SK-N-SH treated with all-trans-retinoic acid at 6 μM for 48 hours (cell line): ENCODE measurements at regions not wholly inside any gene's neighbourhood (a gene's known extent, or its start where the extent isn't known, plus 50 kb on each side); places are given as distances from the start of the nearest gene placed in this dataset.

ENCODE experiments used
- ATAC-seq: fragments of 200-7000 bp; cut with Tn5 transposase; 3 replicates; pipeline ENCODE4 v1.9.1; 2020; ENCODE audit warnings: mild to moderate bottlenecking, moderate library complexity
- ARNTL ChIP-seq: fragments of 450-650 bp; formaldehyde crosslinking; IDR thresholded peaks from 2 replicates; pipeline ENCODE4 v1.5.0; 2020; ENCODE audit warnings: low read depth, mild to moderate bottlenecking, moderate library complexity, borderline replicate concordance
- BACH2 ChIP-seq: fragments of 250-450 bp; sonication (Bioruptor Pico); IDR thresholded peaks from 2 replicates; pipeline ENCODE4 v1.9.0; 2021; ENCODE audit warnings: mild to moderate bottlenecking, borderline replicate concordance
- CSDC2 ChIP-seq: fragments of 250-450 bp; sonication (Bioruptor Pico); IDR thresholded peaks from 2 replicates; pipeline ENCODE4 v1.5.0; 2020; ENCODE audit warnings: mild to moderate bottlenecking, moderate library complexity
- ESRRG ChIP-seq: fragments of 250-450 bp; sonication (Bioruptor Pico); IDR thresholded peaks from 2 replicates; pipeline ENCODE4 v1.6.1; 2021; ENCODE audit warnings: mild to moderate bottlenecking
- GLIS3 ChIP-seq: fragments of 250-450 bp; sonication (Bioruptor Pico); IDR thresholded peaks from 2 replicates; pipeline ENCODE4 v1.5.0; 2020; ENCODE audit warnings: mild to moderate bottlenecking, moderate library complexity
- ISL1 ChIP-seq: fragments of 250-450 bp; sonication (Bioruptor Pico); IDR thresholded peaks from 2 replicates; pipeline ENCODE4 v2.1.2; 2022; ENCODE audit warnings: mild to moderate bottlenecking, moderate library complexity
- OSR1 ChIP-seq: fragments of 250-450 bp; sonication (Bioruptor Pico); IDR thresholded peaks from 2 replicates; pipeline ENCODE4 v1.8.0; 2022; ENCODE audit warnings: moderate library complexity, mild to moderate bottlenecking, inconsistent platforms
- PPARA ChIP-seq: fragments of 250-450 bp; sonication (Bioruptor Pico); IDR thresholded peaks from 2 replicates; pipeline ENCODE4 v1.5.0; 2020; ENCODE audit warnings: mild to moderate bottlenecking, borderline replicate concordance
- RARB ChIP-seq: fragments of 250-450 bp; sonication (Bioruptor Pico); IDR thresholded peaks from 2 replicates; pipeline ENCODE4 v1.8.0; 2021; ENCODE audit warnings: mild to moderate bottlenecking, moderate library complexity
- SNAI2 ChIP-seq: fragments of 250-450 bp; sonication (Bioruptor Pico); IDR thresholded peaks from 2 replicates; pipeline ENCODE4 v1.5.0; 2020; ENCODE audit warnings: mild to moderate bottlenecking, moderate library complexity
- TOX ChIP-seq: fragments of 250-450 bp; sonication (Bioruptor Pico); IDR thresholded peaks from 2 replicates; pipeline ENCODE4 v1.8.0; 2021; ENCODE audit warnings: mild to moderate bottlenecking, moderate library complexity, borderline replicate concordance
- ZC3H10 ChIP-seq: fragments of 250-450 bp; sonication (Bioruptor Pico); IDR thresholded peaks from 2 replicates; pipeline ENCODE4 v1.5.1; 2021; ENCODE audit warnings: mild to moderate bottlenecking, moderate library complexity
- ZFP3 ChIP-seq: fragments of 250-450 bp; sonication (Bioruptor Pico); IDR thresholded peaks from 2 replicates; pipeline ENCODE4 v1.5.0; 2020; ENCODE audit warnings: mild to moderate bottlenecking, moderate library complexity
- ZFP30 ChIP-seq: fragments of 450-650 bp; formaldehyde crosslinking; IDR thresholded peaks from 2 replicates; pipeline ENCODE4 v1.5.0; 2022; ENCODE audit warnings: mild to moderate bottlenecking, moderate library complexity
- ZNF565 ChIP-seq: fragments of 450-650 bp; formaldehyde crosslinking; conservative IDR thresholded peaks from 2 replicates; pipeline ENCODE4 v1.5.0; 2020; ENCODE audit warnings: low read depth, mild to moderate bottlenecking, moderate library complexity
- ZNF70 ChIP-seq: fragments of 450-650 bp; formaldehyde crosslinking; IDR thresholded peaks from 2 replicates; pipeline ENCODE4 v1.5.0; 2020; ENCODE audit warnings: mild to moderate bottlenecking, moderate library complexity
- ZNF8 ChIP-seq: fragments of 450-650 bp; formaldehyde crosslinking; IDR thresholded peaks from 2 replicates; pipeline ENCODE4 v1.5.0; 2020; ENCODE audit warnings: mild to moderate bottlenecking, moderate library complexity
- TF ChIP-seq, protein P1 (sequence below): fragments of 250-450 bp; sonication (Bioruptor Pico); IDR thresholded peaks from 2 replicates; pipeline ENCODE4 v1.5.1; 2020; ENCODE audit warnings: low read depth, mild to moderate bottlenecking, moderate library complexity
- TF ChIP-seq, protein P2 (sequence below): fragments of 250-450 bp; sonication (Bioruptor Pico); IDR thresholded peaks from 2 replicates; pipeline ENCODE4 v1.8.0; 2021; ENCODE audit warnings: low read depth, mild to moderate bottlenecking, moderate library complexity, borderline replicate concordance
- TF ChIP-seq, protein P3 (sequence below): fragments of 250-450 bp; sonication (Bioruptor Pico); IDR thresholded peaks from 2 replicates; pipeline ENCODE4 v1.8.0; 2020; ENCODE audit warnings: mild to moderate bottlenecking, moderate library complexity, borderline replicate concordance
- TF ChIP-seq, protein P4 (sequence below): fragments of 250-450 bp; sonication (Bioruptor Pico); IDR thresholded peaks from 2 replicates; pipeline ENCODE4 v1.5.0; 2020; ENCODE audit warnings: mild to moderate bottlenecking, moderate library complexity
- TF ChIP-seq, protein P5 (sequence below): fragments of 250-450 bp; sonication (Bioruptor Pico); IDR thresholded peaks from 2 replicates; pipeline ENCODE4 v1.5.1; 2021; ENCODE audit warnings: mild to moderate bottlenecking, moderate library complexity

DNA sequence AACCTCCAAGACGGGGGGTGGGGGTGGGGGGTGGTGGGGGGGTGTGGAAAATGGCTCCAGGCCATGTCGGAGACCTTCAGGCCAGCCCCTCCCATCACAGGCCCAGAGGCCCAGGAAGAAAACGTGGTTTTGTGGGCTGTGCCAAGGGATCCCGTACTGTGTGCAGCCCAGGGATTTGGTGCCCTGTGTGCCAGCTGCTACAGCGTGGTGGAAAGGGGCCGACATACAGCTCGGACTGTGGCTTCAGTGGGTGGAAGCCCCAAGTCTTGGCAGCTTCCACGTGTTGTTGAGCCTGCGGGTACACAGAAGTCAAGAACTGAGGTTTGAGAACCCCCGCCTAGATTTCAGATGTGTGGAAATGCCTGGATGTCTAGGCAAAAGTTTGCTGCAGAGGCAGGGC, 259.7 kb downstream of the HGF start:
- ATAC-seq = no peak
- TF ChIP-seq ZNF70 (CRISPR knock-in tag) = no peak
- no peak for TF ChIP-seq ZNF565 (CRISPR knock-in tag)

DNA sequence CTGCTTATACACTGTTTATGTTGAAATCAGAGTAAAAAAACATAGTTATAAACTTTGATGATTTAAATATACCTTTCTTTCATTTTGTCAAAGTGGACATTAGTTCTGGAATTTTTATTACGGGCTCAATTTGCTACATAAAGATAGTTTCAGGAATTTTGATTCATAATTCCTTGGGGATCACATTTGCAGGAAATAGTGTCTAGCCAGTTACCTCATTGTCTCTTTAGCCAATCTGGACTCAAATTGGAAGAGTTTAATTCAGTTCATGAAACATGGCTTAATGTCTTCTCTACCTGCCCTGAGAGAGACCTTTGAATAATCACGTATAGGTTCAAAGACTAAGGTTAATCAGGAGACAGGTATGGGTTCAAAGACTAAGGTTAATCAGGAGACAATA, 262.6 kb downstream of the HGF start:
- TF ChIP-seq, protein P1, sequence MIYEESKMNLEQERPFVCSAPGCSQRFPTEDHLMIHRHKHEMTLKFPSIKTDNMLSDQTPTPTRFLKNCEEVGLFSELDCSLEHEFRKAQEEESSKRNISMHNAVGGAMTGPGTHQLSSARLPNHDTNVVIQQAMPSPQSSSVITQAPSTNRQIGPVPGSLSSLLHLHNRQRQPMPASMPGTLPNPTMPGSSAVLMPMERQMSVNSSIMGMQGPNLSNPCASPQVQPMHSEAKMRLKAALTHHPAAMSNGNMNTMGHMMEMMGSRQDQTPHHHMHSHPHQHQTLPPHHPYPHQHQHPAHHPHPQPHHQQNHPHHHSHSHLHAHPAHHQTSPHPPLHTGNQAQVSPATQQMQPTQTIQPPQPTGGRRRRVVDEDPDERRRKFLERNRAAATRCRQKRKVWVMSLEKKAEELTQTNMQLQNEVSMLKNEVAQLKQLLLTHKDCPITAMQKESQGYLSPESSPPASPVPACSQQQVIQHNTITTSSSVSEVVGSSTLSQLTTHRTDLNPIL (CRISPR knock-in tag) = no peak
- no peak for TF ChIP-seq ZFP3
- TF ChIP-seq ISL1 (CRISPR knock-in tag) = no peak
- no peak for TF ChIP-seq PPARA (CRISPR knock-in tag)
- TF ChIP-seq, protein P2, sequence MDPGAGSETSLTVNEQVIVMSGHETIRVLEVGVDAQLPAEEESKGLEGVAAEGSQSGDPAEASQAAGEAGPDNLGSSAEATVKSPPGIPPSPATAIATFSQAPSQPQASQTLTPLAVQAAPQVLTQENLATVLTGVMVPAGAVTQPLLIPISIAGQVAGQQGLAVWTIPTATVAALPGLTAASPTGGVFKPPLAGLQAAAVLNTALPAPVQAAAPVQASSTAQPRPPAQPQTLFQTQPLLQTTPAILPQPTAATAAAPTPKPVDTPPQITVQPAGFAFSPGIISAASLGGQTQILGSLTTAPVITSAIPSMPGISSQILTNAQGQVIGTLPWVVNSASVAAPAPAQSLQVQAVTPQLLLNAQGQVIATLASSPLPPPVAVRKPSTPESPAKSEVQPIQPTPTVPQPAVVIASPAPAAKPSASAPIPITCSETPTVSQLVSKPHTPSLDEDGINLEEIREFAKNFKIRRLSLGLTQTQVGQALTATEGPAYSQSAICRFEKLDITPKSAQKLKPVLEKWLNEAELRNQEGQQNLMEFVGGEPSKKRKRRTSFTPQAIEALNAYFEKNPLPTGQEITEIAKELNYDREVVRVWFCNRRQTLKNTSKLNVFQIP = no peak
- no peak for TF ChIP-seq RARB
- no peak for TF ChIP-seq GLIS3 (CRISPR knock-in tag)
- TF ChIP-seq BACH2 = no peak
- TF ChIP-seq OSR1 (CRISPR knock-in tag) = no peak
- no peak for TF ChIP-seq ZNF70 (CRISPR knock-in tag)
- TF ChIP-seq TOX = no peak
- no peak for TF ChIP-seq CSDC2
- no peak for TF ChIP-seq ZNF8 (CRISPR knock-in tag)
- TF ChIP-seq ZC3H10 (CRISPR knock-in tag) = no peak
- TF ChIP-seq ARNTL (CRISPR knock-in tag) = no peak
- TF ChIP-seq ESRRG = no peak
- TF ChIP-seq, protein P3, sequence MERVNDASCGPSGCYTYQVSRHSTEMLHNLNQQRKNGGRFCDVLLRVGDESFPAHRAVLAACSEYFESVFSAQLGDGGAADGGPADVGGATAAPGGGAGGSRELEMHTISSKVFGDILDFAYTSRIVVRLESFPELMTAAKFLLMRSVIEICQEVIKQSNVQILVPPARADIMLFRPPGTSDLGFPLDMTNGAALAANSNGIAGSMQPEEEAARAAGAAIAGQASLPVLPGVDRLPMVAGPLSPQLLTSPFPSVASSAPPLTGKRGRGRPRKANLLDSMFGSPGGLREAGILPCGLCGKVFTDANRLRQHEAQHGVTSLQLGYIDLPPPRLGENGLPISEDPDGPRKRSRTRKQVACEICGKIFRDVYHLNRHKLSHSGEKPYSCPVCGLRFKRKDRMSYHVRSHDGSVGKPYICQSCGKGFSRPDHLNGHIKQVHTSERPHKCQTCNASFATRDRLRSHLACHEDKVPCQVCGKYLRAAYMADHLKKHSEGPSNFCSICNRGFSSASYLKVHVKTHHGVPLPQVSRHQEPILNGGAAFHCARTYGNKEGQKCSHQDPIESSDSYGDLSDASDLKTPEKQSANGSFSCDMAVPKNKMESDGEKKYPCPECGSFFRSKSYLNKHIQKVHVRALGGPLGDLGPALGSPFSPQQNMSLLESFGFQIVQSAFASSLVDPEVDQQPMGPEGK (CRISPR knock-in tag) = no peak
- TF ChIP-seq, protein P4, sequence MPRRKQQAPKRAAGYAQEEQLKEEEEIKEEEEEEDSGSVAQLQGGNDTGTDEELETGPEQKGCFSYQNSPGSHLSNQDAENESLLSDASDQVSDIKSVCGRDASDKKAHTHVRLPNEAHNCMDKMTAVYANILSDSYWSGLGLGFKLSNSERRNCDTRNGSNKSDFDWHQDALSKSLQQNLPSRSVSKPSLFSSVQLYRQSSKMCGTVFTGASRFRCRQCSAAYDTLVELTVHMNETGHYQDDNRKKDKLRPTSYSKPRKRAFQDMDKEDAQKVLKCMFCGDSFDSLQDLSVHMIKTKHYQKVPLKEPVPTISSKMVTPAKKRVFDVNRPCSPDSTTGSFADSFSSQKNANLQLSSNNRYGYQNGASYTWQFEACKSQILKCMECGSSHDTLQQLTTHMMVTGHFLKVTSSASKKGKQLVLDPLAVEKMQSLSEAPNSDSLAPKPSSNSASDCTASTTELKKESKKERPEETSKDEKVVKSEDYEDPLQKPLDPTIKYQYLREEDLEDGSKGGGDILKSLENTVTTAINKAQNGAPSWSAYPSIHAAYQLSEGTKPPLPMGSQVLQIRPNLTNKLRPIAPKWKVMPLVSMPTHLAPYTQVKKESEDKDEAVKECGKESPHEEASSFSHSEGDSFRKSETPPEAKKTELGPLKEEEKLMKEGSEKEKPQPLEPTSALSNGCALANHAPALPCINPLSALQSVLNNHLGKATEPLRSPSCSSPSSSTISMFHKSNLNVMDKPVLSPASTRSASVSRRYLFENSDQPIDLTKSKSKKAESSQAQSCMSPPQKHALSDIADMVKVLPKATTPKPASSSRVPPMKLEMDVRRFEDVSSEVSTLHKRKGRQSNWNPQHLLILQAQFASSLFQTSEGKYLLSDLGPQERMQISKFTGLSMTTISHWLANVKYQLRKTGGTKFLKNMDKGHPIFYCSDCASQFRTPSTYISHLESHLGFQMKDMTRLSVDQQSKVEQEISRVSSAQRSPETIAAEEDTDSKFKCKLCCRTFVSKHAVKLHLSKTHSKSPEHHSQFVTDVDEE (CRISPR knock-in tag) = no peak
- no peak for ATAC-seq

DNA sequence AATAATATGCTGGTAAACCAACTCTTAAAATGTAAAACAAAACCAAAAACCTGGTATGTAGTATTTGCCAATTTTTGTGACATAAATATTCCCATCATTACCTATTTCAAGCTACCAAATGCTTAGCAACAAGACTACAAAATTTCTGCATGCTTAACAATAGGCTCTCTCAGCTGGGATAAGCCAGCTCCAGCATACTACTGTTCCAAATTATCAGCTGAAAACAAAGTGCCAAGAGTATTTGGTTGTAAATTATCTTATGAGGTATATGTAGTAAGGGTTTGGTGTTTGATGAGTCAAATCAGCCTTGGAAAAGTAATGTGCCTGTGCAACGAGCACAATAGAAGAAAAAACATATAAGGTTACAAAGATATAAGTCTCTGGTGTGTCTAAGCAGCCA, 263.2 kb downstream of the HGF start:
- no peak for ATAC-seq
- TF ChIP-seq RARB = no peak
- TF ChIP-seq, protein P3 (CRISPR knock-in tag) = no peak
- TF ChIP-seq OSR1 (CRISPR knock-in tag) = no peak
- no peak for TF ChIP-seq ZFP3
- no peak for TF ChIP-seq ZFP30 (CRISPR knock-in tag)
- TF ChIP-seq, protein P5, sequence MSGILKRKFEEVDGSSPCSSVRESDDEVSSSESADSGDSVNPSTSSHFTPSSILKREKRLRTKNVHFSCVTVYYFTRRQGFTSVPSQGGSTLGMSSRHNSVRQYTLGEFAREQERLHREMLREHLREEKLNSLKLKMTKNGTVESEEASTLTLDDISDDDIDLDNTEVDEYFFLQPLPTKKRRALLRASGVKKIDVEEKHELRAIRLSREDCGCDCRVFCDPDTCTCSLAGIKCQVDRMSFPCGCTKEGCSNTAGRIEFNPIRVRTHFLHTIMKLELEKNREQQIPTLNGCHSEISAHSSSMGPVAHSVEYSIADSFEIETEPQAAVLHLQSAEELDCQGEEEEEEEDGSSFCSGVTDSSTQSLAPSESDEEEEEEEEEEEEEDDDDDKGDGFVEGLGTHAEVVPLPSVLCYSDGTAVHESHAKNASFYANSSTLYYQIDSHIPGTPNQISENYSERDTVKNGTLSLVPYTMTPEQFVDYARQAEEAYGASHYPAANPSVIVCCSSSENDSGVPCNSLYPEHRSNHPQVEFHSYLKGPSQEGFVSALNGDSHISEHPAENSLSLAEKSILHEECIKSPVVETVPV (CRISPR knock-in tag) = no peak
- TF ChIP-seq BACH2 = no peak
- no peak for TF ChIP-seq PPARA (CRISPR knock-in tag)
- no peak for TF ChIP-seq ISL1 (CRISPR knock-in tag)
- TF ChIP-seq CSDC2 = no peak
- TF ChIP-seq SNAI2 (CRISPR knock-in tag) = no peak
